WTC11 (cell line): ENCODE measurements at regions not wholly inside any gene's neighbourhood (a gene's known extent, or its start where the extent isn't known, plus 50 kb on each side); places are given as distances from the start of the nearest gene placed in this dataset.

Experiments used
- ATAC-seq: fragments of 200-7000 bp; cut with Tn5 transposase; 2 replicates; pipeline ENCODE4 v1.10.0; 2021; ENCODE audit warnings: mild to moderate bottlenecking, moderate library complexity
- CTCF ChIA-PET: fragments of 300-600 bp; sonication (Branson Sonifier 250); formaldehyde crosslinking; loops from one replicate; lab custom pipeline; 2021; ENCODE audit warnings: antibody characterized with exemption; lab: Charles Lee
- POLR2A ChIA-PET: fragments of 350-600 bp; sonication (Branson Sonifier 250); formaldehyde crosslinking; loops from one replicate; lab custom pipeline; 2021; ENCODE audit warnings: antibody characterized with exemption; lab: Charles Lee
- DNase-seq: peaks from one replicate; pipeline ENCODE4 v3.0.0; 2021; ENCODE audit warnings: low spot score
- H3K27ac Mint-ChIP-seq: 2 replicates; pipeline ENCODE4 v1.8.0; 2021; ENCODE audit warnings: mixed read lengths
- H3K27me3 Mint-ChIP-seq: 2 replicates; pipeline ENCODE4 v1.8.0; 2021; ENCODE audit warnings: low read depth, mild to moderate bottlenecking, moderate library complexity, mixed read lengths
- H3K36me3 Mint-ChIP-seq: 2 replicates; pipeline ENCODE4 v1.8.0; 2021; ENCODE audit warnings: mixed read lengths
- H3K4me1 Mint-ChIP-seq: 2 replicates; pipeline ENCODE4 v1.8.0; 2022; ENCODE audit warnings: mixed read lengths
- H3K4me3 Mint-ChIP-seq: 2 replicates; pipeline ENCODE4 v1.8.0; 2021; ENCODE audit warnings: mild to moderate bottlenecking, moderate library complexity, mixed read lengths
- H3K9me3 Mint-ChIP-seq: 2 replicates; pipeline ENCODE4 v1.8.0; 2021; ENCODE audit warnings: mixed read lengths
- CREB1 ChIP-seq: sonication (generic); formaldehyde crosslinking; IDR thresholded peaks from 2 replicates; pipeline ENCODE4 v1.8.0; 2023; ENCODE audit warnings: mild to moderate bottlenecking, missing genetic modification reagents
- ELF4 ChIP-seq: sonication (generic); formaldehyde crosslinking; IDR thresholded peaks from 2 replicates; pipeline ENCODE4 v1.8.1; 2022; ENCODE audit warnings: low read depth, mild to moderate bottlenecking, moderate library complexity, missing genetic modification reagents
- GABPB1 ChIP-seq: sonication (generic); formaldehyde crosslinking; IDR thresholded peaks from 2 replicates; pipeline ENCODE4 v1.8.1; 2023; ENCODE audit warnings: mild to moderate bottlenecking, missing genetic modification reagents
- MXD4 ChIP-seq: fragments of 250-450 bp; sonication (Bioruptor Pico); IDR thresholded peaks from 2 replicates; pipeline ENCODE4 v1.8.0; 2021; ENCODE audit warnings: mild to moderate bottlenecking, moderate library complexity, borderline replicate concordance
- PRRX2 ChIP-seq: fragments of 250-450 bp; sonication (Bioruptor Pico); IDR thresholded peaks from 2 replicates; pipeline ENCODE4 v1.8.0; 2021; ENCODE audit warnings: mild to moderate bottlenecking
- TCF7 ChIP-seq: sonication (generic); formaldehyde crosslinking; IDR thresholded peaks from 2 replicates; pipeline ENCODE4 v1.8.0; 2022; ENCODE audit warnings: mild to moderate bottlenecking, low read depth, missing genetic modification reagents, moderate library complexity
- ZNF138 ChIP-seq: sonication (generic); formaldehyde crosslinking; conservative IDR thresholded peaks from 2 replicates; pipeline ENCODE4 v1.8.1; 2022; ENCODE audit warnings: mild to moderate bottlenecking, moderate library complexity, missing genetic modification reagents
- ZNF219 ChIP-seq: sonication (generic); formaldehyde crosslinking; IDR thresholded peaks from 2 replicates; pipeline ENCODE4 v1.8.0; 2023; ENCODE audit warnings: missing genetic modification reagents, mild to moderate bottlenecking, borderline replicate concordance
- TF ChIP-seq, protein P1 (sequence below): sonication (generic); formaldehyde crosslinking; IDR thresholded peaks from 2 replicates; pipeline ENCODE4 v1.8.0; 2022; ENCODE audit warnings: mild to moderate bottlenecking, missing genetic modification reagents
- TF ChIP-seq, protein P2 (sequence below): sonication (generic); formaldehyde crosslinking; IDR thresholded peaks from 2 replicates; pipeline ENCODE4 v1.8.0; 2022; ENCODE audit warnings: missing genetic modification reagents
- TF ChIP-seq, protein P3 (sequence below): fragments of 200-600 bp; IDR thresholded peaks from 2 replicates; pipeline ENCODE4 v1.8.0; 2022; ENCODE audit warnings: antibody characterized with exemption
- TF ChIP-seq, protein P4 (sequence below): fragments of 250-450 bp; sonication (Bioruptor Pico); IDR thresholded peaks from 2 replicates; pipeline ENCODE4 v1.9.0; 2021; ENCODE audit warnings: moderate library complexity, mild to moderate bottlenecking, inconsistent platforms, borderline replicate concordance
- TF ChIP-seq, protein P5 (sequence below): sonication (generic); formaldehyde crosslinking; IDR thresholded peaks from 2 replicates; pipeline ENCODE4 v1.8.1; 2022; ENCODE audit warnings: low read depth, missing genetic modification reagents, borderline replicate concordance
- TF ChIP-seq, protein P6 (sequence below): fragments of 250-450 bp; sonication (Bioruptor Pico); IDR thresholded peaks from 2 replicates; pipeline ENCODE4 v1.9.0; 2021; ENCODE audit warnings: mild to moderate bottlenecking
- TF ChIP-seq, protein P7 (sequence below): sonication (generic); formaldehyde crosslinking; IDR thresholded peaks from 2 replicates; pipeline ENCODE4 v1.8.0; 2023; ENCODE audit warnings: missing genetic modification reagents
- TF ChIP-seq, protein P8 (sequence below): sonication (generic); formaldehyde crosslinking; IDR thresholded peaks from 2 replicates; pipeline ENCODE4 v1.8.1; 2022; ENCODE audit warnings: mild to moderate bottlenecking, moderate library complexity, missing genetic modification reagents
- TF ChIP-seq, protein P9 (sequence below): sonication (generic); formaldehyde crosslinking; conservative IDR thresholded peaks from 2 replicates; pipeline ENCODE4 v1.8.1; 2023; ENCODE audit warnings: mild to moderate bottlenecking, low read depth, missing genetic modification reagents, moderate library complexity

DNA sequence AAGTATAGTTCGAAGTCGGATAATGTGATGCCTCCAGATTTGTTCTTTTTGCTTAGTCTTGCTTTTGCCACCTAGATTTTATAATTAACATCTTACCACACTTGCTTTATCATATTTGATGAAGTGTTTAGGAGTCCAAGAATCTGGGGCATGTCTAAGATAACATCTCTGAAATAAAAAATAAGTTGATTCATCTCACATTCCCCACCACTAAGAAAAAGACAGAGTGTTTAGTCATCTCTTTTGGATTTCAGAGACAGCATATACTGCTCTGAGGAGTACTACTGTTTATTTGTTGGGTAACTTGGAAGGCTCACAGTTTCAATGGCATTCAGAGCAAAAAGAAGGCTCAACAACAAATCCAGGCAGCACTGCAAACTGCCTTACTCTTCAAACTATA lies 324.2 kb upstream of the ATP11B start:
- Mint-ChIP-seq H3K9me3 (peaks cover 6% of the 10 kb centered on the region), H3K27me3 (no peaks in the 10 kb centered on the region), H3K36me3 (no peaks in the 10 kb centered on the region), H3K27ac (no peak overlapping the region), H3K4me1 (no peaks in the 10 kb centered on the region), H3K4me3 (no peak overlapping the region)
- DNase-seq = no peak
- POLR2A ChIA-PET = no interaction called here
- TF ChIP-seq PRRX2 (CRISPR knock-in tag) (no peak), MXD4 (CRISPR knock-in tag) (no peak), CREB1 (CRISPR knock-in tag) (no peak)
- TF ChIP-seq, protein P1, sequence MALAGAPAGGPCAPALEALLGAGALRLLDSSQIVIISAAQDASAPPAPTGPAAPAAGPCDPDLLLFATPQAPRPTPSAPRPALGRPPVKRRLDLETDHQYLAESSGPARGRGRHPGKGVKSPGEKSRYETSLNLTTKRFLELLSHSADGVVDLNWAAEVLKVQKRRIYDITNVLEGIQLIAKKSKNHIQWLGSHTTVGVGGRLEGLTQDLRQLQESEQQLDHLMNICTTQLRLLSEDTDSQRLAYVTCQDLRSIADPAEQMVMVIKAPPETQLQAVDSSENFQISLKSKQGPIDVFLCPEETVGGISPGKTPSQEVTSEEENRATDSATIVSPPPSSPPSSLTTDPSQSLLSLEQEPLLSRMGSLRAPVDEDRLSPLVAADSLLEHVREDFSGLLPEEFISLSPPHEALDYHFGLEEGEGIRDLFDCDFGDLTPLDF (CRISPR knock-in tag) = no peak
- TF ChIP-seq, protein P2, sequence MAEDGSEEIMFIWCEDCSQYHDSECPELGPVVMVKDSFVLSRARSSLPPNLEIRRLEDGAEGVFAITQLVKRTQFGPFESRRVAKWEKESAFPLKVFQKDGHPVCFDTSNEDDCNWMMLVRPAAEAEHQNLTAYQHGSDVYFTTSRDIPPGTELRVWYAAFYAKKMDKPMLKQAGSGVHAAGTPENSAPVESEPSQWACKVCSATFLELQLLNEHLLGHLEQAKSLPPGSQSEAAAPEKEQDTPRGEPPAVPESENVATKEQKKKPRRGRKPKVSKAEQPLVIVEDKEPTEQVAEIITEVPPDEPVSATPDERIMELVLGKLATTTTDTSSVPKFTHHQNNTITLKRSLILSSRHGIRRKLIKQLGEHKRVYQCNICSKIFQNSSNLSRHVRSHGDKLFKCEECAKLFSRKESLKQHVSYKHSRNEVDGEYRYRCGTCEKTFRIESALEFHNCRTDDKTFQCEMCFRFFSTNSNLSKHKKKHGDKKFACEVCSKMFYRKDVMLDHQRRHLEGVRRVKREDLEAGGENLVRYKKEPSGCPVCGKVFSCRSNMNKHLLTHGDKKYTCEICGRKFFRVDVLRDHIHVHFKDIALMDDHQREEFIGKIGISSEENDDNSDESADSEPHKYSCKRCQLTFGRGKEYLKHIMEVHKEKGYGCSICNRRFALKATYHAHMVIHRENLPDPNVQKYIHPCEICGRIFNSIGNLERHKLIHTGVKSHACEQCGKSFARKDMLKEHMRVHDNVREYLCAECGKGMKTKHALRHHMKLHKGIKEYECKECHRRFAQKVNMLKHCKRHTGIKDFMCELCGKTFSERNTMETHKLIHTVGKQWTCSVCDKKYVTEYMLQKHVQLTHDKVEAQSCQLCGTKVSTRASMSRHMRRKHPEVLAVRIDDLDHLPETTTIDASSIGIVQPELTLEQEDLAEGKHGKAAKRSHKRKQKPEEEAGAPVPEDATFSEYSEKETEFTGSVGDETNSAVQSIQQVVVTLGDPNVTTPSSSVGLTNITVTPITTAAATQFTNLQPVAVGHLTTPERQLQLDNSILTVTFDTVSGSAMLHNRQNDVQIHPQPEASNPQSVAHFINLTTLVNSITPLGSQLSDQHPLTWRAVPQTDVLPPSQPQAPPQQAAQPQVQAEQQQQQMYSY (CRISPR knock-in tag) = no peak
- TF ChIP-seq, protein P3, sequence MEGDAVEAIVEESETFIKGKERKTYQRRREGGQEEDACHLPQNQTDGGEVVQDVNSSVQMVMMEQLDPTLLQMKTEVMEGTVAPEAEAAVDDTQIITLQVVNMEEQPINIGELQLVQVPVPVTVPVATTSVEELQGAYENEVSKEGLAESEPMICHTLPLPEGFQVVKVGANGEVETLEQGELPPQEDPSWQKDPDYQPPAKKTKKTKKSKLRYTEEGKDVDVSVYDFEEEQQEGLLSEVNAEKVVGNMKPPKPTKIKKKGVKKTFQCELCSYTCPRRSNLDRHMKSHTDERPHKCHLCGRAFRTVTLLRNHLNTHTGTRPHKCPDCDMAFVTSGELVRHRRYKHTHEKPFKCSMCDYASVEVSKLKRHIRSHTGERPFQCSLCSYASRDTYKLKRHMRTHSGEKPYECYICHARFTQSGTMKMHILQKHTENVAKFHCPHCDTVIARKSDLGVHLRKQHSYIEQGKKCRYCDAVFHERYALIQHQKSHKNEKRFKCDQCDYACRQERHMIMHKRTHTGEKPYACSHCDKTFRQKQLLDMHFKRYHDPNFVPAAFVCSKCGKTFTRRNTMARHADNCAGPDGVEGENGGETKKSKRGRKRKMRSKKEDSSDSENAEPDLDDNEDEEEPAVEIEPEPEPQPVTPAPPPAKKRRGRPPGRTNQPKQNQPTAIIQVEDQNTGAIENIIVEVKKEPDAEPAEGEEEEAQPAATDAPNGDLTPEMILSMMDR = no peak
- TF ChIP-seq, protein P4, sequence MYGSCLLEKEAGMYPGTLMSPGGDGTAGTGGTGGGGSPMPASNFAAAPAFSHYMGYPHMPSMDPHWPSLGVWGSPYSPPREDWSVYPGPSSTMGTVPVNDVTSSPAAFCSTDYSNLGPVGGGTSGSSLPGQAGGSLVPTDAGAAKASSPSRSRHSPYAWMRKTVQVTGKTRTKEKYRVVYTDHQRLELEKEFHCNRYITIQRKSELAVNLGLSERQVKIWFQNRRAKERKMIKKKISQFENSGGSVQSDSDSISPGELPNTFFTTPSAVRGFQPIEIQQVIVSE (CRISPR knock-in tag) = no peak
- TF ChIP-seq, protein P5, sequence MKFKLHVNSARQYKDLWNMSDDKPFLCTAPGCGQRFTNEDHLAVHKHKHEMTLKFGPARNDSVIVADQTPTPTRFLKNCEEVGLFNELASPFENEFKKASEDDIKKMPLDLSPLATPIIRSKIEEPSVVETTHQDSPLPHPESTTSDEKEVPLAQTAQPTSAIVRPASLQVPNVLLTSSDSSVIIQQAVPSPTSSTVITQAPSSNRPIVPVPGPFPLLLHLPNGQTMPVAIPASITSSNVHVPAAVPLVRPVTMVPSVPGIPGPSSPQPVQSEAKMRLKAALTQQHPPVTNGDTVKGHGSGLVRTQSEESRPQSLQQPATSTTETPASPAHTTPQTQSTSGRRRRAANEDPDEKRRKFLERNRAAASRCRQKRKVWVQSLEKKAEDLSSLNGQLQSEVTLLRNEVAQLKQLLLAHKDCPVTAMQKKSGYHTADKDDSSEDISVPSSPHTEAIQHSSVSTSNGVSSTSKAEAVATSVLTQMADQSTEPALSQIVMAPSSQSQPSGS (CRISPR knock-in tag) = no peak
- CTCF ChIA-PET = no interaction called here
- no peak for ATAC-seq

DNA sequence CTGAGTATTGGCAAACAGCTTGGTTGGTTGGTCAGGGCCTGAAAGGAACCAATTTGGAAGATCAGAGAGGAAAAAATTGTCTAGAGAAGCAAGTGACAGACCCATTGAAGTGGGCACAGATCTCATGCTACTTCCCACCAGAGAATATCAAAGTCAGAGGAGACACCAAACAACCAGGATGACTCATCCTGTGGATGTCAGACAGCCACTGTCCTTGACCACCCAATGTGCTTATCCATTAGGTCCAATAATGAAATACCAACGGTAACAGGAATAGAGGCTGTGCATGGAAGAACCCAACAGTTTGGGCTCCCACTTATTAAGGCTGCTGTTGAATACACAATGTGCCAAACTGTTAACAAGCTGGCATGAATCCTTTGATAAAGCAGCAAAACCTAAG lies 323.1 kb upstream of the ATP11B start:
- no peak overlapping the region for H3K4me3 Mint-ChIP-seq
- POLR2A ChIA-PET = no interaction called here
- CTCF ChIA-PET = no interaction called here
- no peak overlapping the region for H3K27ac Mint-ChIP-seq
- no peak for DNase-seq
- no peaks in the 10 kb centered on the region for H3K36me3 Mint-ChIP-seq
- no peaks in the 10 kb centered on the region for H3K27me3 Mint-ChIP-seq
- H3K4me1 Mint-ChIP-seq = no peaks in the 10 kb centered on the region
- ATAC-seq = no peak
- H3K9me3 Mint-ChIP-seq = peaks cover 4% of the 10 kb centered on the region; the same call in 1 of the 2 replicates
- TF ChIP-seq ZNF219 = no peak
- TF ChIP-seq ELF4 (CRISPR knock-in tag) = no peak
- TF ChIP-seq, protein P6, sequence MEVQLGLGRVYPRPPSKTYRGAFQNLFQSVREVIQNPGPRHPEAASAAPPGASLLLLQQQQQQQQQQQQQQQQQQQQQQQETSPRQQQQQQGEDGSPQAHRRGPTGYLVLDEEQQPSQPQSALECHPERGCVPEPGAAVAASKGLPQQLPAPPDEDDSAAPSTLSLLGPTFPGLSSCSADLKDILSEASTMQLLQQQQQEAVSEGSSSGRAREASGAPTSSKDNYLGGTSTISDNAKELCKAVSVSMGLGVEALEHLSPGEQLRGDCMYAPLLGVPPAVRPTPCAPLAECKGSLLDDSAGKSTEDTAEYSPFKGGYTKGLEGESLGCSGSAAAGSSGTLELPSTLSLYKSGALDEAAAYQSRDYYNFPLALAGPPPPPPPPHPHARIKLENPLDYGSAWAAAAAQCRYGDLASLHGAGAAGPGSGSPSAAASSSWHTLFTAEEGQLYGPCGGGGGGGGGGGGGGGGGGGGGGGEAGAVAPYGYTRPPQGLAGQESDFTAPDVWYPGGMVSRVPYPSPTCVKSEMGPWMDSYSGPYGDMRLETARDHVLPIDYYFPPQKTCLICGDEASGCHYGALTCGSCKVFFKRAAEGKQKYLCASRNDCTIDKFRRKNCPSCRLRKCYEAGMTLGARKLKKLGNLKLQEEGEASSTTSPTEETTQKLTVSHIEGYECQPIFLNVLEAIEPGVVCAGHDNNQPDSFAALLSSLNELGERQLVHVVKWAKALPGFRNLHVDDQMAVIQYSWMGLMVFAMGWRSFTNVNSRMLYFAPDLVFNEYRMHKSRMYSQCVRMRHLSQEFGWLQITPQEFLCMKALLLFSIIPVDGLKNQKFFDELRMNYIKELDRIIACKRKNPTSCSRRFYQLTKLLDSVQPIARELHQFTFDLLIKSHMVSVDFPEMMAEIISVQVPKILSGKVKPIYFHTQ = no peak
- TF ChIP-seq, protein P7, sequence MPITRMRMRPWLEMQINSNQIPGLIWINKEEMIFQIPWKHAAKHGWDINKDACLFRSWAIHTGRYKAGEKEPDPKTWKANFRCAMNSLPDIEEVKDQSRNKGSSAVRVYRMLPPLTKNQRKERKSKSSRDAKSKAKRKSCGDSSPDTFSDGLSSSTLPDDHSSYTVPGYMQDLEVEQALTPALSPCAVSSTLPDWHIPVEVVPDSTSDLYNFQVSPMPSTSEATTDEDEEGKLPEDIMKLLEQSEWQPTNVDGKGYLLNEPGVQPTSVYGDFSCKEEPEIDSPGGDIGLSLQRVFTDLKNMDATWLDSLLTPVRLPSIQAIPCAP (CRISPR knock-in tag) = no peak
- TF ChIP-seq TCF7 = no peak
- TF ChIP-seq GABPB1 = no peak
- no peak for TF ChIP-seq ZNF138
- TF ChIP-seq, protein P8, sequence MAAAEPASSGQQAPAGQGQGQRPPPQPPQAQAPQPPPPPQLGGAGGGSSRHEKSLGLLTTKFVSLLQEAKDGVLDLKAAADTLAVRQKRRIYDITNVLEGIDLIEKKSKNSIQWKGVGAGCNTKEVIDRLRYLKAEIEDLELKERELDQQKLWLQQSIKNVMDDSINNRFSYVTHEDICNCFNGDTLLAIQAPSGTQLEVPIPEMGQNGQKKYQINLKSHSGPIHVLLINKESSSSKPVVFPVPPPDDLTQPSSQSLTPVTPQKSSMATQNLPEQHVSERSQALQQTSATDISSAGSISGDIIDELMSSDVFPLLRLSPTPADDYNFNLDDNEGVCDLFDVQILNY (CRISPR knock-in tag) = no peak
- TF ChIP-seq, protein P9, sequence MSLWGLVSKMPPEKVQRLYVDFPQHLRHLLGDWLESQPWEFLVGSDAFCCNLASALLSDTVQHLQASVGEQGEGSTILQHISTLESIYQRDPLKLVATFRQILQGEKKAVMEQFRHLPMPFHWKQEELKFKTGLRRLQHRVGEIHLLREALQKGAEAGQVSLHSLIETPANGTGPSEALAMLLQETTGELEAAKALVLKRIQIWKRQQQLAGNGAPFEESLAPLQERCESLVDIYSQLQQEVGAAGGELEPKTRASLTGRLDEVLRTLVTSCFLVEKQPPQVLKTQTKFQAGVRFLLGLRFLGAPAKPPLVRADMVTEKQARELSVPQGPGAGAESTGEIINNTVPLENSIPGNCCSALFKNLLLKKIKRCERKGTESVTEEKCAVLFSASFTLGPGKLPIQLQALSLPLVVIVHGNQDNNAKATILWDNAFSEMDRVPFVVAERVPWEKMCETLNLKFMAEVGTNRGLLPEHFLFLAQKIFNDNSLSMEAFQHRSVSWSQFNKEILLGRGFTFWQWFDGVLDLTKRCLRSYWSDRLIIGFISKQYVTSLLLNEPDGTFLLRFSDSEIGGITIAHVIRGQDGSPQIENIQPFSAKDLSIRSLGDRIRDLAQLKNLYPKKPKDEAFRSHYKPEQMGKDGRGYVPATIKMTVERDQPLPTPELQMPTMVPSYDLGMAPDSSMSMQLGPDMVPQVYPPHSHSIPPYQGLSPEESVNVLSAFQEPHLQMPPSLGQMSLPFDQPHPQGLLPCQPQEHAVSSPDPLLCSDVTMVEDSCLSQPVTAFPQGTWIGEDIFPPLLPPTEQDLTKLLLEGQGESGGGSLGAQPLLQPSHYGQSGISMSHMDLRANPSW (CRISPR knock-in tag) = no peak
